NB4 (cell line): ENCODE measurements at regions not wholly inside any gene's neighbourhood (a gene's known extent, or its start where the extent isn't known, plus 50 kb on each side); places are given as distances from the start of the nearest gene placed in this dataset.

Experiments used
- CTCF ChIP-seq: IDR thresholded peaks from one replicate; pipeline ENCODE4 v1.5.1; 2012; ENCODE audit warnings: low read depth, low read length
- MAX ChIP-seq: IDR thresholded peaks from 2 replicates; pipeline ENCODE4 v1.6.1; 2011; ENCODE audit warnings: low read depth, low read length
- MYC ChIP-seq: IDR thresholded peaks from 2 replicates; pipeline ENCODE4 v1.6.1; 2011; ENCODE audit warnings: low read depth, low read length
- POLR2A ChIP-seq: IDR thresholded peaks from 2 replicates; pipeline ENCODE4 v1.6.1; 2011; ENCODE audit warnings: mild to moderate bottlenecking; ENCODE audit not compliant: insufficient read length; ENCODE audit errors: extremely low read depth

- TF ChIP-seq CTCF: no peak
- no peak for TF ChIP-seq POLR2A
- TF ChIP-seq MAX: no peak
- no peak for TF ChIP-seq MYC
These were observed 708.6 kb upstream of the ZEB2 start for GRCh38 chr2:145228506-145228905.
